Cardiac muscle cell (in vitro differentiated cells and primary cell): ENCODE measurements at regions not wholly inside any gene's neighbourhood (a gene's known extent, or its start where the extent isn't known, plus 50 kb on each side); places are given as distances from the start of the nearest gene placed in this dataset.

Source experiments
- DNase-seq, 2 donors: peaks; one replicate each; pipeline versions ENCODE4 v3.0.0 to v3.0.0-alpha.2; 2010 to 2017; ENCODE audit warnings: low read depth in 1 of 2, low spot score in 1 of 2
- H3K27ac ChIP-seq: fragments of 200-600 bp; sonication (generic); 2 replicates; pipeline ENCODE4 v1.5.1; 2016
- H3K27me3 ChIP-seq: fragments of 200-600 bp; sonication (generic); 2 replicates; pipeline ENCODE4 v1.6.0; 2016; ENCODE audit warnings: control low read depth
- H3K36me3 ChIP-seq: fragments of 200-600 bp; sonication (generic); 2 replicates; pipeline ENCODE4 v1.5.1; 2016; ENCODE audit warnings: control low read depth
- H3K4me1 ChIP-seq: fragments of 200-600 bp; sonication (generic); 2 replicates; pipeline ENCODE4 v1.8.1; 2017; ENCODE audit warnings: low read depth, mild to moderate bottlenecking, mixed run types
- H3K4me3 ChIP-seq: fragments of 200-600 bp; sonication (generic); 2 replicates; pipeline ENCODE4 v1.5.1; 2016; ENCODE audit warnings: mild to moderate bottlenecking
- H3K9me3 ChIP-seq: fragments of 200-600 bp; sonication (generic); 2 replicates; pipeline ENCODE4 v1.5.1; 2017; ENCODE audit warnings: low read depth, mild to moderate bottlenecking, control low read depth
- CTCF ChIP-seq: IDR thresholded peaks from 2 replicates; pipeline ENCODE4 v1.5.1; 2012; ENCODE audit warnings: low read depth, mild to moderate bottlenecking, low read length

DNA sequence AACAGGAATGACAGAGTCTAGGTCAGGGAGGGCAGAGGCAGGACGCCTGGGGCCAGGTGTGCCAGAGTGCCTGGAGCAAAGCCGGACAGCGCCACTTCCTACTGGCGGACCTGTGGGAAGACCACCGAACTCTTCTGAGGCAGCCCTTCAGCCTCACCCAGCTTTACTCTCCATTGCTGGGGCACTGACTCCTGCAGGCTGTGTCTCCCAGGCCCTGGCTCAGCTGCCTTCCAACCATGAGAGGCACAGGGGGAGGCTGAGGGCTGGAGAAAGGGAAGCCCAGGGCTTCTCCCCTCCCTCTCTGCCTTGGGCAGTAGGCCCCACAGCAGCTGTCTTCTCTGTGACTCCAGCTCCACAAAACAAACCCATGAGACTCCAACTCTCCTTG, 139.6 kb upstream of the UNC5B start:
- Histone ChIP-seq H3K27ac (no peak overlapping the region), H3K27me3 (no peaks in the 10 kb centered on the region), H3K4me3 (no peak overlapping the region), H3K9me3 (no peaks in the 10 kb centered on the region), H3K36me3 (no peaks in the 10 kb centered on the region), H3K4me1 (peaks cover 29% of the 10 kb centered on the region)
- DNase-seq = no peak
- TF ChIP-seq CTCF = no peak

DNA sequence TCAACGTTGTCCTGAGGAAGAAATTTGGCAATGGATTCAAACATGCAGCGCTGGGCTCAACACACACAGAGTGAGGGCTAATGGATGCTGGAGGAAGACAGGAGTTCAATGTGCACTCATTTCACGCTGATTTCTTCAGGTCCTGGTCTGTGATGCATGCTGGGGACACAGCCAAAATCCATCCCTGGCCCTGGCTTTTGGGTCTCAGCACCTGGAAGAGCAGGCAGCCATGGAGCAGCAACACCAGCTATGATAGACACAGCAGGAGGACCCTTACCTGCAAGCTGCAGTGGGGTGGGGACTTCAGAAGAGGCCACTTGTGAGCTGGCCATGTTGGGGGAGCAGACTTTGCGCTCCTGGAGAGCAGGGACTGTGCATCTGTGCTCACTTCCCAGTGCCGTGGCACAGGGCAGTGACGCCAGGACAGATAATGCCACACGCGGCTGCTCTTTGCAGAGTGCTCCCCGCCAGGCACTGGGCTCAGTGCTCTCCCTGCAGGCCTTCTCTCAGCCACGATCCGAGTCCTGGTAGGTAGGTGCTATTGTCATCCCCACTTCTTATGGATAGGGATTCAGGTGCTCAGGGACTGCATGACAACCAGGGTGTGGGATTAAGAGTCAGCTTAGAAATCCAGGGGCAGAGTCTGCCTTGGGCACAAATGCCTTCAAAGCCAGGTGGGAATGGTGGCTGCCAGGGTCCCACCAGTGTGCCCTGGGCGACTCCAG, 138.8 kb upstream of the UNC5B start:
- Histone ChIP-seq H3K27me3 (no peaks in the 10 kb centered on the region), H3K4me3 (no peak overlapping the region), H3K27ac (no peak overlapping the region), H3K4me1 (peaks cover 29% of the 10 kb centered on the region), H3K36me3 (no peaks in the 10 kb centered on the region), H3K9me3 (no peaks in the 10 kb centered on the region)
- DNase-seq = no peak
- no peak for TF ChIP-seq CTCF

DNA sequence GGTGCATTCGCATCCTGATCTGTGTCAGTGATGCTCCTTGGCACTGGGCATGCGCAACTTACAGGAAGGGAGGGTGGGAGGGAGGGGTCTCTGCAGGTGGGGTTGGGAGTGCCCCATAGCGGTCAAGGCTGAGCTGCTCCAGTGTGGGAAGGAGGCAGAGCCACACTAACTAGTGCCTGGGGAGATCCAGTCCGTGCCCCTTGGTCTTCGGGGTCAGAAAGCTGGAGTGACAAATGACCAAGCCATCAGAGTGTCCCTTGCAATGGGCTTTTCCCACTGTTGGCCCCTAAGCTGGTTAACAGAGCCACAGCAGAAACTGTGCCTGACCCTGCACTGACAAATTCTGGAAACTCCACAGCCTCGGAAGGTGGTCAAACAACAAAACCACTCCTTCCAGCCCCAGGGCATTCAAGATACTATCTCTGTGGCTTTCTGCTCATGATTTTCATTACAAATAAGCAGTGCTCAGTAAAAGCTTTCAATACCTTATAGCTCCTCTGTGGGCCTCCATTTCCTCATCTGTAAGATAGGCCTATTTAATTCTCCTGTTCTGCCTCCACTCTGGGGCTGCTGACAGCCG, 138.1 kb upstream of the UNC5B start:
- H3K27me3 ChIP-seq = no peaks in the 10 kb centered on the region
- H3K9me3 ChIP-seq = no peaks in the 10 kb centered on the region
- TF ChIP-seq CTCF = no peak
- no peak for DNase-seq
- no peak overlapping the region for H3K4me3 ChIP-seq
- H3K4me1 ChIP-seq = peaks cover 23% of the 10 kb centered on the region
- H3K36me3 ChIP-seq = no peaks in the 10 kb centered on the region
- H3K27ac ChIP-seq = no peak overlapping the region

- no peaks in the 10 kb centered on the region for H3K36me3 ChIP-seq
- no peak overlapping the region for H3K4me3 ChIP-seq
- TF ChIP-seq CTCF = no peak
- no peak overlapping the region for H3K27ac ChIP-seq
- H3K27me3 ChIP-seq = no peaks in the 10 kb centered on the region
- H3K4me1 ChIP-seq = peaks cover 21% of the 10 kb centered on the region
- no peaks in the 10 kb centered on the region for H3K9me3 ChIP-seq
- peak in 1 of 2 donors; percentile 47 for DNase-seq
These were observed 137.1 kb upstream of the UNC5B start for GRCh38 chr10:71075086-71075758.

GRCh38 chr10:71075759-71076472, 136.5 kb upstream of the UNC5B start:
- Histone ChIP-seq H3K4me1 (peaks cover 21% of the 10 kb centered on the region), H3K4me3 (no peak overlapping the region), H3K36me3 (no peaks in the 10 kb centered on the region), H3K27me3 (no peaks in the 10 kb centered on the region), H3K9me3 (no peaks in the 10 kb centered on the region), H3K27ac (no peak overlapping the region)
- DNase-seq = no peak
- no peak for TF ChIP-seq CTCF
